SJCRH30 (cell line): ENCODE measurements at regions not wholly inside any gene's neighbourhood (a gene's known extent, or its start where the extent isn't known, plus 50 kb on each side); places are given as distances from the start of the nearest gene placed in this dataset.

Source experiments
- DNase-seq, 2 experiments: peaks; one replicate each; pipeline ENCODE4 v3.0.0-alpha.2; 2015 to 2020
- H3K27ac ChIP-seq: fragments of 250-450 bp; sonication (Bioruptor Pico); 2 replicates; pipeline ENCODE4 v1.5.1; 2020; ENCODE audit warnings: mild to moderate bottlenecking, moderate library complexity
- H3K27me3 ChIP-seq: fragments of 250-450 bp; sonication (Bioruptor Pico); 2 replicates; pipeline ENCODE4 v1.5.1; 2020; ENCODE audit warnings: mild to moderate bottlenecking, moderate library complexity
- H3K36me3 ChIP-seq: fragments of 250-450 bp; sonication (Bioruptor Pico); 2 replicates; pipeline ENCODE4 v1.5.1; 2020; ENCODE audit warnings: mild to moderate bottlenecking, moderate library complexity
- H3K4me1 ChIP-seq: fragments of 250-450 bp; sonication (Bioruptor Pico); 2 replicates; pipeline ENCODE4 v1.5.1; 2020; ENCODE audit warnings: mild to moderate bottlenecking, moderate library complexity
- H3K4me3 ChIP-seq: fragments of 250-450 bp; sonication (Bioruptor Pico); 2 replicates; pipeline ENCODE4 v1.5.1; 2020; ENCODE audit warnings: mild to moderate bottlenecking, moderate library complexity
- H3K9me3 ChIP-seq: fragments of 250-450 bp; sonication (Bioruptor Pico); replicated peaks from 2 replicates; pipeline ENCODE4 v1.5.1; 2020; ENCODE audit warnings: mild to moderate bottlenecking, moderate library complexity

- H3K4me1 ChIP-seq, result no peaks in the 10 kb centered on the region
- DNase-seq, result no peak
- no peaks in the 10 kb centered on the region for H3K36me3 ChIP-seq
- H3K9me3 ChIP-seq, result no peaks in the 10 kb centered on the region
- H3K27me3 ChIP-seq, result no peaks in the 10 kb centered on the region
- no peak overlapping the region for H3K27ac ChIP-seq
- no peak overlapping the region for H3K4me3 ChIP-seq
These were observed 76.8 kb upstream of the CCND1 start for GRCh38 chr11:69563946-69564775.

GRCh38 chr11:69566001-69566400, 75.0 kb upstream of the CCND1 start:
- DNase-seq, result no peak
- Histone ChIP-seq H3K9me3 (no peaks in the 10 kb centered on the region), H3K36me3 (no peaks in the 10 kb centered on the region), H3K27me3 (no peaks in the 10 kb centered on the region), H3K27ac (no peak overlapping the region), H3K4me1 (no peaks in the 10 kb centered on the region), H3K4me3 (no peak overlapping the region)

DNA sequence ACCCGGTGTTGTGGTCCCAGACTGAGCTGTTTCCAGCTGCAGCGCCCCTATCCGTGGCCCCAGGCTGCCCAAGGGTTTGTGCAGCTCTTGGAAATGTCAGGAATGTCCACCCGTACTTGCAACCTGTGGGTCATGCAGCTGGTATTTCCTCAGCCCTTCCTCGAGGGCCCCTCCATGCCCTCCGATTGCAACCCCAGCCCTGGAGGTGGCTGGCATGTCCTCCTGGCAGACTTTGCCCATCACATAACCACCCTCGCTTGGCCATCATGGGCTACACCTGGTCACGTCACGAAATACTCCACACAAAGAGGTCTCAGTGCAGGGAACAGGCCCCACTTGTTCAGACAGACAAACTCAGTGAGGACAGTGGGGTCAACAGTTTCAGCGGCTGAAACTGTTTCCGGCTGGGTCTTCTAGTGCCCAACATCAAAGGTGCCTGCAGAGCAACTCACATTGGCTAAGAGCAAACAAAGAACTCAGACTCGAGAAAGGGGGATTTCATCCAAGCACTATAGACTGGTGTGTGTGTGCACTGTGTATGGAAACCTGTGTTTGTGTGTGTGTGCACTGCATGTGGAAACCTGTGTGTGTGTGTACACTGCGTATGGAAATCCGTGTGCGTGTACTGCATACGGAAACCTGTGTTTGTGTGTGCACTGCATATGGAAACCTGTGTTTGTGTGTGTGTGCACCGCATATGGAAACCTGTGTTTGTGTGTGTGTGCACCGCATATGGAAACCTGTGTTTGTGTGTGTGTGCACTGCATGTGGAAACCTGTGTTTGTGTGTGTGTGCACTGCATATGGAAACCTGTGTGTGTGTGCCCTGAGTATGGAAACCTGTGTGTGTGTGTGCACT, 72.8 kb upstream of the CCND1 start:
- DNase-seq, result no peak
- no peaks in the 10 kb centered on the region for H3K4me1 ChIP-seq

DNA sequence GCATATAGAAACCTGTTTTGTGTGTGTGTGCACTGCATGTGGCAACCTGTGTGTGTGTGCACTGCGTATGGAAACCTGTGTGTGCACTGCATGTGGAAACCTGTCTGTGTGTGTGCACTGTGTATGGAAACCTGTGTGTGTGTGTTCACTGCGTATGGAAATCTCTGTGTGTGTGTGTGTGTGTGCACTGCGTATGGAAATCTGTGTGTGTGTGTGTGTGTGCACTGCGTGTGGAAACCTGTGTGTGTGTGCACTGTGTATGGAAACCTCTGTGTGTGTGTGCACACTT, 72.2 kb upstream of the CCND1 start:
- Histone ChIP-seq H3K36me3 (no peaks in the 10 kb centered on the region), H3K4me3 (no peak overlapping the region), H3K27me3 (no peaks in the 10 kb centered on the region), H3K9me3 (no peaks in the 10 kb centered on the region), H3K27ac (no peak overlapping the region), H3K4me1 (no peaks in the 10 kb centered on the region)
- DNase-seq, result no peak

More for the DNA sequence above, 72.8 kb upstream of the CCND1 start:
- H3K36me3 ChIP-seq, result no peaks in the 10 kb centered on the region
- H3K27ac ChIP-seq, result no peak overlapping the region
- no peaks in the 10 kb centered on the region for H3K9me3 ChIP-seq
- H3K4me3 ChIP-seq, result no peak overlapping the region
- no peaks in the 10 kb centered on the region for H3K27me3 ChIP-seq

DNA sequence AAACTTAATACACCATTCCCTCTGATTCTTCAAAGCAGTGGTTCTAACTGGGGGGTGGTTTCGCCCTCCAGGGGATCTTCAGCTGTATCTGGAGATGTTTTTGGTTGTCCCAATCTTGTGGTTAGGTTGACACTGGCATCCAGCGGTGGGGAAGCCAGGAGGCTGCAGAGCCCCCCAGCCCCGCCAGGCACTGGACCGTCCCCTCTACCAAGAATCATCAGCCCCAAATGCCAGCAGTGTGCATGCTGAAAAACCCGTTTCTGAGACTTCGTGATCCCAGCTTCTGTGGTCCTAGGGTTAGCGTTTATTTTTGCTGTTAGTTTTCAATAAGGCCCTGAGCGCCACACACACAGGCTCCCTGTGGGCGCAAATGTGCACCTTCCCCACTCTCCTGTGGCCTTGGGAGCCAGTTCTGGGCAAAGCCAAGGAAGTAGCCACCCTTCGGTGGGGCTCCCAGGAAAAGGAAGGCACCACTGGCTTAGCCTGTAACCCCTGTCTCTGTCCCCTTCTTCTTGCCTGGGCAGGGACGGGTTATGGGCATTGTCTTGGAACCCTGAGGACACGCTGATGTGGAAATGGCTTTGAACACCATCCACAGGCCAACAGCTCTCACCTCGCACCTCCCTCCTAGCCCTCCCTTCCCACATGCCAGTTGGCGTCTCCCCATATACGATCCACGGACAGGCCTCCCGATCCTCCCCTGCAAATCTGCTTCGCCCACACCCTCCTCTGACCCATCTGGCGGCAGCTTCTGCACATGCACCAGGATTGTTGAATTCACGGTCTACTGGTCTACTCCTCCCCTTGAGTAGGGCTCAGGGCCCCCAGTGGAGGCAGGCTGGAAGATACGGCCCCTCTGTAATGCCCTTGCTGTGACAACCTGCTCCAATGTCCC, 71.4 kb upstream of the CCND1 start:
- H3K4me1 ChIP-seq, result no peaks in the 10 kb centered on the region
- H3K9me3 ChIP-seq, result no peaks in the 10 kb centered on the region
- H3K27ac ChIP-seq, result no peak overlapping the region
- DNase-seq, result no peak
- no peaks in the 10 kb centered on the region for H3K27me3 ChIP-seq
- no peak overlapping the region for H3K4me3 ChIP-seq
- H3K36me3 ChIP-seq, result no peaks in the 10 kb centered on the region

GRCh38 chr11:69572233-69572860, 68.6 kb upstream of the CCND1 start:
- H3K9me3 ChIP-seq, result no peaks in the 10 kb centered on the region
- no peaks in the 10 kb centered on the region for H3K36me3 ChIP-seq
- H3K27me3 ChIP-seq, result no peaks in the 10 kb centered on the region
- H3K4me1 ChIP-seq, result no peaks in the 10 kb centered on the region
- no peak for DNase-seq
- H3K27ac ChIP-seq, result no peak overlapping the region
- H3K4me3 ChIP-seq, result no peak overlapping the region

GRCh38 chr11:69572861-69573260, 68.1 kb upstream of the CCND1 start:
- no peak overlapping the region for H3K4me3 ChIP-seq
- H3K36me3 ChIP-seq, result no peaks in the 10 kb centered on the region
- no peak overlapping the region for H3K27ac ChIP-seq
- H3K4me1 ChIP-seq, result no peaks in the 10 kb centered on the region
- no peaks in the 10 kb centered on the region for H3K9me3 ChIP-seq
- H3K27me3 ChIP-seq, result no peaks in the 10 kb centered on the region
- no peak for DNase-seq

- H3K4me3 ChIP-seq, result no peak overlapping the region
- no peaks in the 10 kb centered on the region for H3K27me3 ChIP-seq
- no peaks in the 10 kb centered on the region for H3K4me1 ChIP-seq
- no peaks in the 10 kb centered on the region for H3K9me3 ChIP-seq
- H3K27ac ChIP-seq, result no peak overlapping the region
- no peak for DNase-seq
- no peaks in the 10 kb centered on the region for H3K36me3 ChIP-seq
These were observed 67.0 kb upstream of the CCND1 start for GRCh38 chr11:69573761-69574607.

DNA sequence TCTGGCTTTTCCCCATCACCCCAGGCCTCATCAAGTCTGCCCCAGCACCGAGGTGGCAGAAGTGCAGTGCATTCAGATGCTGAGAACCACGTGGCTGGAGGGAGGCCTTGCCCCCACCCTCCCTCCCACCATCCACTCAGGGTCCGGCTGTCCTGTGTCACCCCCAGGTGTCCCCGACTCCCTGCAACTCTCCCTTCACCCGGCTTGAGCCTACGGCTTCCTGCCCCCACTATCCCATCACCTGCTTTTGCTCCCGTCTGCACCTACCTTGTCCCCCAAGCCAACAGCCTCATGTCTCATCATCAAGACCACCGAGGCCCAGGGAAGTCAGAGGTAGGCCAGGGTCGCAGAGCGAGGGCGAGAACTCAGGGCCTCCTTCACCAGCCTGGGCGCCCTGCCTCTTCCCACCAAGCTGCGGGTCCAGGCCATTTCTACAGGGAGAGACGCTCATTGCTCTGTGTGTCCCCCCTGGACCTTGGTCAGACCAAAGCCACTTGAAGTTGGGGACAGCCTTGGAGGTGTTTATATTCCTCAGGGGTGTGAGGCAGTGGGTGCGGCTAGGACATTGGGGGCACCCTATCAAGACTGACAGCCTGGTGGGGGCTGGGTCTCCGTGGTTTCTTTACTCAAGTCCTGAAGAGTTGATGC, 66.2 kb upstream of the CCND1 start:
- no peak overlapping the region for H3K4me3 ChIP-seq
- H3K9me3 ChIP-seq, result no peaks in the 10 kb centered on the region
- no peak overlapping the region for H3K27ac ChIP-seq
- no peaks in the 10 kb centered on the region for H3K4me1 ChIP-seq
- no peaks in the 10 kb centered on the region for H3K36me3 ChIP-seq
- no peak for DNase-seq
- H3K27me3 ChIP-seq, result no peaks in the 10 kb centered on the region

DNA sequence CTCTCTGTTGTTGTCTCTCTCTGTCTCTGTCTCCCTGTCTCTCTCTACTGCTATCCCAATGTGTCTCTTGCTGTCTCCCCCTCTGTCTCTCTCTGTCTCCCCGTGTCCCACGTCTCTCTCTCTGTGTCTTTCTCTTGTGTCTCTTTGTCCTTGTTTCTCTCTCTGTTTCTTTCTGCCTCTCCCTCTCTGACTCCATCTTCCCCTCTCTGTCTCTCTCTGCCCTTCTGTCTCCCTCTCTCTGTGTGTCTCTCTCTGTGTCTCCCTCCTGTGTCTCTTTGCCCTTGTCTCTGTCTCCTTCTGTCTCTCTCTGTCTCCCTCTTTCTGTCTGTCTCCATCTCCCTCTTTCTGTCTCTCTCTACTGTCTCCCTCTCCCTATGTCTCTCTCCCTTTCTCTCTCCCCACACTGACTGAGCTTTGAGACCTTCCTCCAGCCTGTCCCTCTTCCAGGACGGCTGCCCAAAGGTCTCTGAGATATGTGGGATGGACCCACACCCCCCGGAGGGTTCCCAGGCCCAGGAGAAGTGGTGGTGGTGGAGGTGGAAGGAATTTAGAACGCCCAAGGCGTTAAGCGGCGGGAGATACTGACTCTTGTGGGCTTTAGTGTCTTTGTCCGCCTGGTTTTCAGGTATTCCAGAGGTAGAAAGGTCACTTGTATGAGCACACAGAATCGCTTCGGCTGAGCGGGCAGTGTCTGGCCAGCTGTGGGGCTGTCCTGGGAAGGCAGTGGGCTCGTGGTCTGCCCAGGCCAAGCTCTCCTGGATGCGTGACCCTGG, 65.5 kb upstream of the CCND1 start:
- no peaks in the 10 kb centered on the region for H3K27me3 ChIP-seq
- H3K27ac ChIP-seq, result no peak overlapping the region
- no peak overlapping the region for H3K4me3 ChIP-seq
- no peaks in the 10 kb centered on the region for H3K36me3 ChIP-seq
- H3K9me3 ChIP-seq, result no peaks in the 10 kb centered on the region
- H3K4me1 ChIP-seq, result no peaks in the 10 kb centered on the region
- no peak for DNase-seq

DNA sequence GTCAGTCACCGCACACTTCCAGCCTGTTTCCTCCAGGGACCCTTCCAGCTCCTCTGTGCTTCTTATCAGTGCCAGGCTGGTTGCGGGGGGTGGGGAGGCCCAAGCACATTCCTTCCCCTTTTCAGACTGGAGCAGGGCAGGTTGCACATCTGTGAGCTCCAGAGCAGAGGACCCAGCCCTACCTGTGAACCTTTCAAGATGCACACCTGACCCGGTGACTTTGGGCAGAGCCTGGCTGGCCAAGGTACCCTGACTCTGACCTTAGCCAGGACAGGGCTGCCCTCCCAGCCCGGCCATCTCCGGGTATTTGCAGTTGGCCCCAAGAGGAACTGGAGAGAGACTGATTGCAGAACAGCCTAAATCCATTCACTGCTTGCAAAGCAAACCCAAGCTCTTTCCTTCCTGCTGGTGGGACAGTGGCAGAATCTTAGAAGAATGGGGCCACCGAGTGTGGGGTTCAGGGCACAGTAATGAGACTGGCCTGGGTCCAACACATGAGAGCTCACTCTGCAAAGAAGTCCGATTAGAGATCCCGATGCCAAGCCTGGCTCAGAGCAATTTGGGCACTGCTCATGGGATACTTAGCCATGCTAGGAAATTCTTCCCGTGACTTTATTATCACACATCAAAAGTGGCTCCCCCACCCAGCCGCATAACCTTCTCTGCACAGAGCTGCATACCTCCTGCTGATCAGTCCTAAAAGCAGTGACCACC, 64.7 kb upstream of the CCND1 start:
- H3K9me3 ChIP-seq, result no peaks in the 10 kb centered on the region
- no peak overlapping the region for H3K4me3 ChIP-seq
- H3K36me3 ChIP-seq, result no peaks in the 10 kb centered on the region
- H3K4me1 ChIP-seq, result no peaks in the 10 kb centered on the region
- H3K27ac ChIP-seq, result no peak overlapping the region
- no peaks in the 10 kb centered on the region for H3K27me3 ChIP-seq
- no peak for DNase-seq

DNA sequence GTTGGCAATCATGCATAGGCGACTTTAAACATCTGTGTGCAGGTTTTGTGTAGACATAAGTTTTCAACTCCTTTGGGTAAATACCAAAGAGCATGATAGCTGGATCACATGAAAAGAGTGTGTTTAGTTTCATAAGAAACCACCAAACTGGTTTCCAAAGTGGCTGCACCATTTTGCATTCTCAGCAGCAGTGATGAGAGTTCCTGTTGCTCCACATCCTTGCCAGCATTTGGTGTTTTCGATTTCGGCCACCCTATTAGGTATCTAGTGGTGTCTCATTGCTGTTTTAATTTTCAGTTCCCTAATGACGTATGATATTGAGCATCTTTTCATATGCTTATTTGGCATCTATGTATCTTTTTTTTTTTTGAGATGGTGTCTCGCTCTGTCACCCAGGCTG, 62.8 kb upstream of the CCND1 start:
- Histone ChIP-seq H3K4me3 (no peak overlapping the region), H3K36me3 (no peaks in the 10 kb centered on the region), H3K9me3 (no peaks in the 10 kb centered on the region), H3K4me1 (no peaks in the 10 kb centered on the region), H3K27me3 (no peaks in the 10 kb centered on the region), H3K27ac (no peak overlapping the region)
- no peak for DNase-seq
